Mammary epithelial cell (primary cell): ENCODE measurements at regions not wholly inside any gene's neighbourhood (a gene's known extent, or its start where the extent isn't known, plus 50 kb on each side); places are given as distances from the start of the nearest gene placed in this dataset.

ENCODE experiments used
- CTCF ChIP-seq, 2 donors: IDR thresholded peaks in 1 of 2; conservative IDR thresholded peaks in 1 of 2; 2 replicates each; pipeline ENCODE4 v1.5.1; 2011 to 2012; ENCODE audit warnings: inconsistent platforms in 2 of 2, low read length in 2 of 2, mild to moderate bottlenecking in 2 of 2, control low read depth in 1 of 2, low read depth in 1 of 2; ENCODE audit not compliant: insufficient read depth in 1 of 2; ENCODE audit errors: extremely low read depth in 1 of 2
- EZH2 ChIP-seq: IDR thresholded peaks from 2 replicates; pipeline ENCODE4 v1.6.1; 2012; ENCODE audit warnings: low read length, inconsistent platforms, borderline replicate concordance

- TF ChIP-seq CTCF (conservative IDR thresholded peaks at IDR 0.05 in 1 of 2, IDR thresholded peaks at IDR 0.05 in 1 of 2; ENCODE audit: extremely low read depth in 1 of 2, insufficient read depth in 1 of 2, low read depth in 1 of 2, low read length in 2 of 2) (no peak), EZH2 (no peak)
Measured at GRCh38 chrX:39459952-39460351, 637.8 kb downstream of the BCOR start.
